WTC11 (cell line): ENCODE measurements at regions not wholly inside any gene's neighbourhood (a gene's known extent, or its start where the extent isn't known, plus 50 kb on each side); places are given as distances from the start of the nearest gene placed in this dataset.

Source experiments
- ATAC-seq: fragments of 200-7000 bp; cut with Tn5 transposase; 2 replicates; pipeline ENCODE4 v1.10.0; 2021; ENCODE audit warnings: mild to moderate bottlenecking, moderate library complexity
- CTCF ChIA-PET: fragments of 300-600 bp; sonication (Branson Sonifier 250); formaldehyde crosslinking; loops from one replicate; lab custom pipeline; 2021; ENCODE audit warnings: antibody characterized with exemption; lab: Charles Lee
- POLR2A ChIA-PET: fragments of 350-600 bp; sonication (Branson Sonifier 250); formaldehyde crosslinking; loops from one replicate; lab custom pipeline; 2021; ENCODE audit warnings: antibody characterized with exemption; lab: Charles Lee
- DNase-seq: peaks from one replicate; pipeline ENCODE4 v3.0.0; 2021; ENCODE audit warnings: low spot score
- H3K27ac Mint-ChIP-seq: 2 replicates; pipeline ENCODE4 v1.8.0; 2021; ENCODE audit warnings: mixed read lengths
- H3K27me3 Mint-ChIP-seq: 2 replicates; pipeline ENCODE4 v1.8.0; 2021; ENCODE audit warnings: low read depth, mild to moderate bottlenecking, moderate library complexity, mixed read lengths
- H3K36me3 Mint-ChIP-seq: 2 replicates; pipeline ENCODE4 v1.8.0; 2021; ENCODE audit warnings: mixed read lengths
- H3K4me1 Mint-ChIP-seq: 2 replicates; pipeline ENCODE4 v1.8.0; 2022; ENCODE audit warnings: mixed read lengths
- H3K4me3 Mint-ChIP-seq: 2 replicates; pipeline ENCODE4 v1.8.0; 2021; ENCODE audit warnings: mild to moderate bottlenecking, moderate library complexity, mixed read lengths
- H3K9me3 Mint-ChIP-seq: 2 replicates; pipeline ENCODE4 v1.8.0; 2021; ENCODE audit warnings: mixed read lengths
- ARID4B ChIP-seq: sonication (generic); formaldehyde crosslinking; IDR thresholded peaks from 2 replicates; pipeline ENCODE4 v1.8.0; 2023; ENCODE audit warnings: missing genetic modification reagents, mild to moderate bottlenecking, borderline replicate concordance
- ATF6 ChIP-seq: sonication (generic); formaldehyde crosslinking; IDR thresholded peaks from 2 replicates; pipeline ENCODE4 v1.8.1; 2023; ENCODE audit warnings: mild to moderate bottlenecking, missing genetic modification reagents
- ERG ChIP-seq: fragments of 250-450 bp; sonication (Bioruptor Pico); IDR thresholded peaks from 2 replicates; pipeline ENCODE4 v1.8.0; 2021; ENCODE audit warnings: mild to moderate bottlenecking
- ETV6 ChIP-seq: sonication (generic); formaldehyde crosslinking; IDR thresholded peaks from 2 replicates; pipeline ENCODE4 v1.8.1; 2022; ENCODE audit warnings: mild to moderate bottlenecking, missing genetic modification reagents
- FOXJ3 ChIP-seq: sonication (generic); formaldehyde crosslinking; IDR thresholded peaks from 2 replicates; pipeline ENCODE4 v1.9.0; 2021; ENCODE audit warnings: missing genetic modification reagents, mild to moderate bottlenecking, borderline replicate concordance
- FOXP4 ChIP-seq: sonication (generic); formaldehyde crosslinking; IDR thresholded peaks from 2 replicates; pipeline ENCODE4 v1.8.0; 2022; ENCODE audit warnings: mild to moderate bottlenecking, missing genetic modification reagents
- HMGXB4 ChIP-seq: sonication (generic); formaldehyde crosslinking; IDR thresholded peaks from 2 replicates; pipeline ENCODE4 v1.8.1; 2023; ENCODE audit warnings: mild to moderate bottlenecking, moderate library complexity, missing genetic modification reagents
- IRF2 ChIP-seq: sonication (generic); formaldehyde crosslinking; IDR thresholded peaks from 2 replicates; pipeline ENCODE4 v1.8.0; 2022; ENCODE audit warnings: low read depth, missing genetic modification reagents, borderline replicate concordance
- MYBL2 ChIP-seq: sonication (generic); formaldehyde crosslinking; IDR thresholded peaks from 2 replicates; pipeline ENCODE4 v1.8.1; 2023; ENCODE audit warnings: mild to moderate bottlenecking, moderate library complexity, missing genetic modification reagents
- NR1H2 ChIP-seq: sonication (generic); formaldehyde crosslinking; IDR thresholded peaks from 2 replicates; pipeline ENCODE4 v1.9.0; 2021; ENCODE audit warnings: mild to moderate bottlenecking, moderate library complexity, missing genetic modification reagents
- RELA ChIP-seq: sonication (generic); formaldehyde crosslinking; IDR thresholded peaks from 2 replicates; pipeline ENCODE4 v1.8.1; 2022; ENCODE audit warnings: missing genetic modification reagents, mild to moderate bottlenecking, borderline replicate concordance
- ZBTB21 ChIP-seq: sonication (generic); formaldehyde crosslinking; IDR thresholded peaks from 2 replicates; pipeline ENCODE4 v1.8.1; 2023; ENCODE audit warnings: mild to moderate bottlenecking, missing genetic modification reagents, borderline replicate concordance
- ZMAT4 ChIP-seq: fragments of 250-450 bp; sonication (Bioruptor Pico); IDR thresholded peaks from 2 replicates; pipeline ENCODE4 v1.9.0; 2021; ENCODE audit warnings: mild to moderate bottlenecking
- ZNF121 ChIP-seq: sonication (generic); formaldehyde crosslinking; IDR thresholded peaks from 2 replicates; pipeline ENCODE4 v1.8.0; 2023; ENCODE audit warnings: missing genetic modification reagents
- ZNF219 ChIP-seq: sonication (generic); formaldehyde crosslinking; IDR thresholded peaks from 2 replicates; pipeline ENCODE4 v1.8.0; 2023; ENCODE audit warnings: missing genetic modification reagents, mild to moderate bottlenecking, borderline replicate concordance
- ZNF416 ChIP-seq: fragments of 250-450 bp; sonication (Bioruptor Pico); IDR thresholded peaks from 2 replicates; pipeline ENCODE4 v1.9.0; 2021; ENCODE audit warnings: mild to moderate bottlenecking, inconsistent platforms
- ZNF532 ChIP-seq: fragments of 250-450 bp; sonication (Bioruptor Pico); IDR thresholded peaks from 2 replicates; pipeline ENCODE4 v1.9.0; 2021; ENCODE audit warnings: mild to moderate bottlenecking, borderline replicate concordance

GRCh38 chr4:188905248-188905647 is 766.0 kb downstream of the TRIML1 start (continued):
- TF ChIP-seq FOXP4 (no peak), ZNF121 (no peak), ETV6 (CRISPR knock-in tag) (no peak), ZNF416 (CRISPR knock-in tag) (no peak), FOXJ3 (no peak), ATF6 (CRISPR knock-in tag) (no peak), ZNF219 (no peak)

- H3K4me3 Mint-ChIP-seq, result no peak overlapping the region
- H3K9me3 Mint-ChIP-seq, result peaks cover 34% of the 10 kb centered on the region
- ChIA-PET CTCF (no interaction called here), POLR2A (no interaction called here)
- no peaks in the 10 kb centered on the region for H3K4me1 Mint-ChIP-seq
- ATAC-seq (no peak), DNase-seq (no peak)
- H3K36me3 Mint-ChIP-seq, result peaks cover 32% of the 10 kb centered on the region
- no peak for TF ChIP-seq ARID4B (CRISPR knock-in tag)
- TF ChIP-seq IRF2 (CRISPR knock-in tag), result no peak
- TF ChIP-seq ZMAT4, result no peak
- no peak for TF ChIP-seq ZNF219
- TF ChIP-seq RELA, result no peak
- TF ChIP-seq NR1H2, result no peak
- no peak for TF ChIP-seq ZBTB21 (CRISPR knock-in tag)
- no peak for TF ChIP-seq ZNF532 (CRISPR knock-in tag)
- no peak for TF ChIP-seq ZNF416 (CRISPR knock-in tag)
- no peak for TF ChIP-seq HMGXB4
- no peak for TF ChIP-seq ERG (CRISPR knock-in tag)
- no peak for TF ChIP-seq MYBL2 (CRISPR knock-in tag)
- H3K27me3 Mint-ChIP-seq, result no peaks in the 10 kb centered on the region
- no peak overlapping the region for H3K27ac Mint-ChIP-seq
These were observed 772.0 kb downstream of the TRIML1 start for GRCh38 chr4:188911199-188911598.
